Endothelial cell of hepatic sinusoid (primary cell): ENCODE measurements at regions not wholly inside any gene's neighbourhood (a gene's known extent, or its start where the extent isn't known, plus 50 kb on each side); places are given as distances from the start of the nearest gene placed in this dataset.

Experiments used
- in situ Hi-C: cut with HindIII; loops from 2 replicates; pipeline ENCODE4 v1.10.0; 2017; ENCODE audit warnings: low sequenced_read_pairs

- in situ Hi-C loops, result no loop called here
Measured at GRCh38 chr3:176933704-176934103, 263.6 kb downstream of the TBL1XR1 start.

GRCh38 chr3:176932433-176932832, 264.8 kb downstream of the TBL1XR1 start:
- in situ Hi-C loops, result no loop called here

- in situ Hi-C loops, result no loop called here
Measured at GRCh38 chr3:176931991-176932390, 265.3 kb downstream of the TBL1XR1 start.

GRCh38 chr3:176930942-176931341, 266.3 kb downstream of the TBL1XR1 start:
- in situ Hi-C loops, result no loop called here

GRCh38 chr3:176928582-176928931, 268.7 kb downstream of the TBL1XR1 start:
- in situ Hi-C loops, result no loop called here

GRCh38 chr3:176927706-176928581, 269.3 kb downstream of the TBL1XR1 start:
- in situ Hi-C loops, result no loop called here

- in situ Hi-C loops, result no loop called here
Measured at GRCh38 chr3:176927280-176927679, 270.0 kb downstream of the TBL1XR1 start.

- in situ Hi-C loops, result no loop called here
Measured at GRCh38 chr3:176926688-176927087, 270.6 kb downstream of the TBL1XR1 start.

GRCh38 chr3:176926034-176926433, 271.2 kb downstream of the TBL1XR1 start:
- in situ Hi-C loops, result no loop called here

- in situ Hi-C loops, result no loop called here
Measured at GRCh38 chr3:176920766-176921160, 276.5 kb downstream of the TBL1XR1 start.

- in situ Hi-C loops, result no loop called here
Measured at GRCh38 chr3:176919836-176920765, 277.2 kb downstream of the TBL1XR1 start.

GRCh38 chr3:176916777-176917176, 280.5 kb downstream of the TBL1XR1 start:
- in situ Hi-C loops, result no loop called here

- in situ Hi-C loops, result no loop called here
Measured at GRCh38 chr3:176914764-176915163, 282.5 kb downstream of the TBL1XR1 start.

- in situ Hi-C loops, result no loop called here
Measured at GRCh38 chr3:176911579-176911978, 285.7 kb downstream of the TBL1XR1 start.

GRCh38 chr3:176909044-176909443, 288.2 kb downstream of the TBL1XR1 start:
- in situ Hi-C loops, result no loop called here

- in situ Hi-C loops, result no loop called here
Measured at GRCh38 chr3:176906046-176906905, 291.0 kb downstream of the TBL1XR1 start.

GRCh38 chr3:176905331-176905730, 292.0 kb downstream of the TBL1XR1 start:
- in situ Hi-C loops, result no loop called here

- in situ Hi-C loops, result no loop called here
Measured at GRCh38 chr3:176904506-176904905, 292.8 kb downstream of the TBL1XR1 start.

- in situ Hi-C loops, result no loop called here
Measured at GRCh38 chr3:176896640-176897039, 300.6 kb downstream of the TBL1XR1 start.

GRCh38 chr3:176896165-176896564, 301.1 kb downstream of the TBL1XR1 start:
- in situ Hi-C loops, result no loop called here

- in situ Hi-C loops, result no loop called here
Measured at GRCh38 chr3:176879710-176880109, 317.6 kb downstream of the TBL1XR1 start.
